Tibial nerve (tissue), 4 donors: ENCODE measurements at regions not wholly inside any gene's neighbourhood (a gene's known extent, or its start where the extent isn't known, plus 50 kb on each side); places are given as distances from the start of the nearest gene placed in this dataset.

Source experiments
- DNase-seq, 2 donors: peaks; one replicate each; pipeline ENCODE4 v3.0.0-alpha.2; 2019; ENCODE audit warnings: low spot score in 2 of 2
- H3K27ac ChIP-seq, 4 donors: fragments of 200-600 bp; sonication (generic) in 3 of 4; one replicate each; pipeline ENCODE4 v1.5.1; 2017 to 2019; ENCODE audit warnings: mild to moderate bottlenecking in 1 of 4
- H3K27me3 ChIP-seq, 2 donors: fragments of 200-600 bp; sonication (generic) in 1 of 2; one replicate each; pipeline versions ENCODE4 v1.5.1 to v1.6.0; 2017 to 2019
- H3K36me3 ChIP-seq, 3 donors: fragments of 200-600 bp; sonication (generic); one replicate each; pipeline ENCODE4 v1.5.1; 2018 to 2019
- H3K4me1 ChIP-seq, 4 donors: fragments of 200-600 bp; sonication (generic) in 3 of 4; one replicate each; pipeline ENCODE4 v1.5.1; 2017 to 2019
- H3K4me3 ChIP-seq, 4 donors: fragments of 200-600 bp; sonication (generic) in 3 of 4; one replicate each; pipeline ENCODE4 v1.5.1; 2017 to 2019; ENCODE audit warnings: mild to moderate bottlenecking in 1 of 4, moderate library complexity in 1 of 4
- H3K9me3 ChIP-seq, 4 donors: fragments of 200-600 bp; sonication (generic) in 3 of 4; one replicate each; pipeline ENCODE4 v1.5.1; 2017 to 2019
- EP300 ChIP-seq, 2 donors: sonication (generic); formaldehyde crosslinking; IDR thresholded peaks; one replicate each; pipeline ENCODE4 v1.6.1; 2017; ENCODE audit warnings: antibody characterized with exemption in 2 of 2, mild to moderate bottlenecking in 1 of 2
- POLR2A ChIP-seq, 2 donors: fragments of 450-650 bp; IDR thresholded peaks; one replicate each; pipeline ENCODE4 v1.6.1; 2017; ENCODE audit warnings: antibody characterized with exemption in 2 of 2, mild to moderate bottlenecking in 2 of 2, moderate library complexity in 2 of 2
- WGBS, 2 donors: methylation state at CpG; one replicate each; pipeline ENCODE4 v1.1.5; 2018; 5-methylcytosine and 5-hydroxymethylcytosine counted together
- TF ChIP-seq, protein P1 (sequence below), 5 experiments: fragments of 200-600 bp in 3 of 5; fragments of 450-650 bp in 2 of 5; sonication (generic) in 3 of 5; IDR thresholded peaks; one replicate each; pipeline ENCODE4 v1.5.1; 2016 to 2019; ENCODE audit warnings: antibody characterized with exemption in 5 of 5, mild to moderate bottlenecking in 3 of 5, moderate library complexity in 2 of 5

DNA sequence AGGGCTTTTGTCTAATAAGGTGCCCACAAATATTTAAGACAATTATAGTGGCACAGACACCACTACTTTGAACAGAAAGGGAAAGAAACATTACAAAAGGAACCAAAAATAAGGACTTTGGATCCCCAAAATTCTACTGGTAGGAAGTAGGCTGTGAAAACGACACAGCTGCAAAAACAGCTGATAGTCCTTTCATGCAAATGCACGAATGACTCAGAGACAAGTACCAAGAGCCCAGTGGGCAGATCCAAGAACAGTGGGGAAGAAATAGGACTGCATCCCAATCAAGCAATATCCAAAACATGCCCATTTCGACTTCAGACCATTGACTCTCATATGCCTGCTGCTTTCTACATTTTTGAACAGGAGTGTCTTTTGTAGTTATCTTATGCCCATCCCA, 269.4 kb upstream of the NBEA start:
- no peaks in the 10 kb centered on the region for H3K27me3 ChIP-seq
- no peak overlapping the region for H3K4me3 ChIP-seq
- no peaks in the 10 kb centered on the region for H3K36me3 ChIP-seq
- TF ChIP-seq EP300 (IDR thresholded peaks at IDR 0.05) (no peak), POLR2A (IDR thresholded peaks at IDR 0.05) (no peak)
- TF ChIP-seq, protein P1, sequence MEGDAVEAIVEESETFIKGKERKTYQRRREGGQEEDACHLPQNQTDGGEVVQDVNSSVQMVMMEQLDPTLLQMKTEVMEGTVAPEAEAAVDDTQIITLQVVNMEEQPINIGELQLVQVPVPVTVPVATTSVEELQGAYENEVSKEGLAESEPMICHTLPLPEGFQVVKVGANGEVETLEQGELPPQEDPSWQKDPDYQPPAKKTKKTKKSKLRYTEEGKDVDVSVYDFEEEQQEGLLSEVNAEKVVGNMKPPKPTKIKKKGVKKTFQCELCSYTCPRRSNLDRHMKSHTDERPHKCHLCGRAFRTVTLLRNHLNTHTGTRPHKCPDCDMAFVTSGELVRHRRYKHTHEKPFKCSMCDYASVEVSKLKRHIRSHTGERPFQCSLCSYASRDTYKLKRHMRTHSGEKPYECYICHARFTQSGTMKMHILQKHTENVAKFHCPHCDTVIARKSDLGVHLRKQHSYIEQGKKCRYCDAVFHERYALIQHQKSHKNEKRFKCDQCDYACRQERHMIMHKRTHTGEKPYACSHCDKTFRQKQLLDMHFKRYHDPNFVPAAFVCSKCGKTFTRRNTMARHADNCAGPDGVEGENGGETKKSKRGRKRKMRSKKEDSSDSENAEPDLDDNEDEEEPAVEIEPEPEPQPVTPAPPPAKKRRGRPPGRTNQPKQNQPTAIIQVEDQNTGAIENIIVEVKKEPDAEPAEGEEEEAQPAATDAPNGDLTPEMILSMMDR (IDR thresholded peaks at IDR 0.05): no peak
- no peak overlapping the region for H3K27ac ChIP-seq
- H3K9me3 ChIP-seq: no peaks in the 10 kb centered on the region
- no peaks in the 10 kb centered on the region for H3K4me1 ChIP-seq
- WGBS, 2 donors: 60 to 73% methylated on average over 3 of the region's 3 CpGs
- no peak for DNase-seq

DNA sequence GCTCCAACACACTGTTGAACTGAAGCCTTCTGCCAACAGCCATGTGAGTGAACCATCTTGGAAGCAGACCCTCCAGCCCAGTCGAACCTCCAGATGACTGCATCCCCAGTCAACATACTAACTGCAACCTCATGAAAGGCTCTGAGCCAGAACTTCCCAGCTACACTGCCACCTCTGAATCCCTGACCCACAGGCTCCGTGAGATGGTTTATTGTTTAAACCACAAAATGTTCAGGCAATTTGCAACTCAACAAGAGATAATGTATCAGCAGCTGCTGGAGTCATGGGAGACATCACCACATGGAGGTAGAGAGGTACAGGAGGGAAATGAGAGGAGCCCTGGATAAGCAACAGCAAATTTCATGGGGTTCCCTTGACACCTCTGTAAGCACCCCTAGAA, 266.4 kb upstream of the NBEA start:
- Histone ChIP-seq H3K4me1 (no peaks in the 10 kb centered on the region), H3K9me3 (no peaks in the 10 kb centered on the region), H3K27ac (no peak overlapping the region), H3K4me3 (no peak overlapping the region), H3K36me3 (no peaks in the 10 kb centered on the region), H3K27me3 (no peaks in the 10 kb centered on the region)
- WGBS, 2 donors: 73 to 82% methylated on average over 2 of the region's 2 CpGs
- TF ChIP-seq POLR2A (IDR thresholded peaks at IDR 0.05): no peak
- TF ChIP-seq EP300 (IDR thresholded peaks at IDR 0.05): no peak
- TF ChIP-seq, protein P1 (IDR thresholded peaks at IDR 0.05): no peak
- DNase-seq: no peak

DNA sequence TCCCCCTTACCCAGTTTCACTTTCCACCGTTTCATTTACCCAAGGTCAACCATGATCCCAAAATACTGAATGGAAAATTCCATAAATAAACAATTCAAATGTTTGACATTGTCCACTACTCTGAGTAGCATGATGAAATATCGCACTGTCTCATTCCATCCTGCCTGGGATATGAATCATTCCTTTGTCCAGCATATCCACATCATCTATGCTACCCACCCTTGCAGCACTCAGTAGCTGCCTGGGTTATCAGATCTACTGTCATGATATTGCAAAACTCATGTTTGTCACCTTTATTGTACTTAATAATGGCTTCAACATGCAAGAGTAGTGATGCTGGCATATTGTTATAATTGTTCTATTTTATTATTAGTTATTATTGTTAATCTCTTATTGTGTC, 263.9 kb upstream of the NBEA start:
- no peak overlapping the region for H3K27ac ChIP-seq
- H3K9me3 ChIP-seq: no peaks in the 10 kb centered on the region
- H3K36me3 ChIP-seq: no peaks in the 10 kb centered on the region
- no peaks in the 10 kb centered on the region for H3K27me3 ChIP-seq
- WGBS, 2 donors: 44 to 55% methylated on average over 2 of the region's 2 CpGs
- H3K4me3 ChIP-seq: no peak overlapping the region
- no peaks in the 10 kb centered on the region for H3K4me1 ChIP-seq
- TF ChIP-seq POLR2A (IDR thresholded peaks at IDR 0.05): no peak
- no peak for TF ChIP-seq EP300 (IDR thresholded peaks at IDR 0.05)
- TF ChIP-seq, protein P1 (IDR thresholded peaks at IDR 0.05): no peak
- no peak for DNase-seq

DNA sequence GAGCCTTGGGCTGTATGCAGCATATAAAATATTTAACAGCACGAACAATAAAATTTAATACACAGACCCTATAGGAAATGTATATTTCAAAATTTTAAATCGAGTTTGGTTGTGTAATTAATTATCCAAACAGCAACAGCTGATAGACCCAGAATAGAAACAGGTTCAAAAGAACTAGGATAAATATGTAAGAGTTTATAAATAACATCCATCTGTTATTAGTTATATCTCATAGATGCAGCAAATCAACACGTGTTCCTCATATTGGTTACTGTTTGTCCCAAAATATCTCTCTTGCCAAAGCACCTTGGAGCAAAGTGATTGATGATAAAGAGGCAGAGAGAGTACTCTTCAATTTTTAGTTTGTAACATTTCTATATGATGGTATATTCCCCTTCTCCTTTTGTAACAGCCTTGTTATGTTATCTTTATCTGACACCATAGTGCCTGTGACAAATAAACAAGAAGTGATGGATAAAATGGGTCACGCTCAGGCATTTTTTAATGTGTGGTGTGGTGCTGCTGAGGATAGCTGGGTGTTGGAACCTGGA, 260.6 kb upstream of the NBEA start:
- DNase-seq: no peak
- TF ChIP-seq, protein P1 (IDR thresholded peaks at IDR 0.05): no peak
- TF ChIP-seq EP300 (IDR thresholded peaks at IDR 0.05) (no peak), POLR2A (IDR thresholded peaks at IDR 0.05) (no peak)

DNA sequence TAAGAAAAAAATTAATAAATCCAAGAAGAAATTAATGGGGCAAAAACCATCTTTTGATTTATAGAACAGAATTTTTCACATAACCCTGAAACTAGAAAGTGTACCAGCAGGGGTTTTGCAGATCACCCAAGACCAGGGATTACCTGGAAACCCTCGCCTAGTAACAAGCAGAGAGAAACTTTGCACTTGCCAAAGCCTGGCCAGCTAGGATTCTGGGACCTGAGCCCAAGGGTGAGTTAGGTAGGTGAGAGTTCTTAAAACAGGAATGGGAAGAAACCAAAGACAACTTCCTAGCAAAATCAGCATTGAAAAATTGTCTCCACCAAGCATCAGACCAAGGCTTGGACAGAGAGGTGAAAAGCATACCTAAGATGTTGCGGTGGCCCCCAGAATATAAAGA, 247.0 kb upstream of the NBEA start:
- no peaks in the 10 kb centered on the region for H3K36me3 ChIP-seq
- no peaks in the 10 kb centered on the region for H3K9me3 ChIP-seq
- no peak overlapping the region for H3K27ac ChIP-seq
- H3K4me3 ChIP-seq: no peak overlapping the region
- TF ChIP-seq POLR2A (IDR thresholded peaks at IDR 0.05) (no peak), EP300 (IDR thresholded peaks at IDR 0.05) (no peak)
- TF ChIP-seq, protein P1 (IDR thresholded peaks at IDR 0.05): no peak
- H3K4me1 ChIP-seq: peaks cover 0 to 10% (median 0%) of the 10 kb centered on the region in 4 donors
- H3K27me3 ChIP-seq: no peaks in the 10 kb centered on the region
- WGBS, 2 donors: 86 to 91% methylated on average over 2 of the region's 2 CpGs
- DNase-seq: no peak

More for the DNA sequence above, 260.6 kb upstream of the NBEA start:
- Histone ChIP-seq H3K27ac (no peak overlapping the region), H3K4me3 (no peak overlapping the region), H3K9me3 (no peaks in the 10 kb centered on the region), H3K4me1 (no peaks in the 10 kb centered on the region), H3K27me3 (no peaks in the 10 kb centered on the region), H3K36me3 (no peaks in the 10 kb centered on the region)
- WGBS, 2 donors: 75% methylated on average over 4 of the region's 4 CpGs
